Mucosa of descending colon (tissue), 3 donors: ENCODE measurements at regions not wholly inside any gene's neighbourhood (a gene's known extent, or its start where the extent isn't known, plus 50 kb on each side); places are given as distances from the start of the nearest gene placed in this dataset.

Experiments
- ATAC-seq: fragments of 200-7000 bp; cut with Tn5 transposase; one replicate; pipeline ENCODE4 v1.9.1; 2020; ENCODE audit warnings: mild to moderate bottlenecking, moderate library complexity
- DNase-seq, 3 donors: peaks; one replicate each; pipeline ENCODE4 v3.0.0-alpha.2; 2020
- H3K36me3 ChIP-seq: fragments of 200-600 bp; one replicate; pipeline ENCODE4 v1.8.0; 2021; ENCODE audit warnings: low read depth, mild to moderate bottlenecking
- H3K4me1 ChIP-seq: fragments of 200-600 bp; one replicate; pipeline ENCODE4 v1.8.0; 2021; ENCODE audit warnings: low read depth, mild to moderate bottlenecking
- H3K4me3 ChIP-seq: fragments of 200-600 bp; one replicate; pipeline ENCODE4 v1.8.0; 2021; ENCODE audit warnings: mild to moderate bottlenecking
- H3K9me3 ChIP-seq: fragments of 200-600 bp; one replicate; pipeline ENCODE4 v1.8.0; 2021; ENCODE audit warnings: mild to moderate bottlenecking
- CTCF ChIP-seq: fragments of 200-600 bp; IDR thresholded peaks from one replicate; pipeline ENCODE4 v1.8.0; 2022; ENCODE audit warnings: antibody characterized with exemption, mild to moderate bottlenecking
- intact Hi-C, 2 donors: fragments of 100-400 bp; cut with DNase I in 1 of 2; cut with micrococcal nuclease in 1 of 2; formaldehyde crosslinking; loops; one replicate each; pipeline versions ENCODE4 v1.11.0 to v1.11.1; 2022; cut with DNase I, micrococcal nuclease
- donor health status: DM: no; HTN: no; CAD: no; lungs with moderate emphysema.
- donor health status: DM: no; HTN: no; CAD: no.
- donor health status: DM: no; HTN: yes; CAD: no.

GRCh38 chr12:113587720-113588119 lies 116.0 kb upstream of the LHX5 start:
- no peaks in the 10 kb centered on the region for H3K9me3 ChIP-seq
- H3K4me1 ChIP-seq = no peaks in the 10 kb centered on the region
- no peaks in the 10 kb centered on the region for H3K36me3 ChIP-seq
- H3K4me3 ChIP-seq = no peak overlapping the region
- no peak for TF ChIP-seq CTCF
- DNase-seq (no peak), ATAC-seq (no peak)
- intact Hi-C loops = no loop called here

DNA sequence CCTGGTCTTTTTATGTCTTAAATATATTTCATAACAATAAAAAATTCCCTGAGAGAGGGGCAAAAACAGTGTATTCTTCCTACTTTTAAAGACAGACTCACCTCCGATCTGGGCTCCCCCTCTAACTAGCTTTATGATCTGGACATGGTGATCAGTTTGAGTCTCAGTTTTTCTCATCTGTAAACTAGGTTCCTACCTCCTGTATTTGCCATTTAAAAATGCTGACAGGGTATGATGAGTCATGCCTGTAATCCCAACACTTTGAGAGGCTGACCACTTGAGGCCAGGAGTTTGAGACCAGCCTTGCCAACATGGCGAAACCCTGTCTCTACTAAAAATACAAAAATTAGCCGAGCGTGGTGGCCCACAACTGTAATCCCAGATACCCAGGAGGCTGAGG lies 114.8 kb upstream of the LHX5 start:
- TF ChIP-seq CTCF = no peak
- ATAC-seq = no peak
- intact Hi-C loops = no loop called here
- no peaks in the 10 kb centered on the region for H3K4me1 ChIP-seq
- DNase-seq = no peak
- H3K4me3 ChIP-seq = no peak overlapping the region
- no peaks in the 10 kb centered on the region for H3K36me3 ChIP-seq
- H3K9me3 ChIP-seq = no peaks in the 10 kb centered on the region

- intact Hi-C loops = no loop called here
- Histone ChIP-seq H3K9me3 (peaks cover 7% of the 10 kb centered on the region), H3K4me1 (no peaks in the 10 kb centered on the region), H3K4me3 (no peak overlapping the region), H3K36me3 (no peaks in the 10 kb centered on the region)
- DNase-seq = no peak
- ATAC-seq = no peak
- TF ChIP-seq CTCF = no peak
These were observed 111.0 kb upstream of the LHX5 start for GRCh38 chr12:113582521-113583218.

DNA sequence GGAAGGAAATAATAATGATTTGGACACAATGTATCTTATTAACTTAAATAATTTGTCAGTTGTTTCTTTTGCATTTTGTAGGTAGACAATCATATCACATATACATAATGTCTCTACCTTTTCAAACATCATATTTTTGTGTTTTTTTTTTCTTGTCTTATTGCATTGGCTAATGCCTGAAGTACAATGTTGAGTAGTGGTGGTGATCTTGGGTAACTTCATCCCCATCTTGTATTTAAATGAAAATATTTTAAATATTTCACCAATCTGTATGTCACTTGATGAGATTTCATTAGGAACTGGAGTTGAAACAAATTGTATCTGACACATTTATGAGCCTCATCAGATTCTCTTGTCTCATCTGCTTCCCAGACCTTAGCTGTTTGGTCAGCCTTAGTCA lies 109.7 kb upstream of the LHX5 start:
- no peaks in the 10 kb centered on the region for H3K36me3 ChIP-seq
- H3K4me3 ChIP-seq = no peak overlapping the region
- ATAC-seq (no peak), DNase-seq (no peak)
- no peak for TF ChIP-seq CTCF
- no peaks in the 10 kb centered on the region for H3K4me1 ChIP-seq
- peaks cover 7% of the 10 kb centered on the region for H3K9me3 ChIP-seq
- intact Hi-C loops = no loop called here

- no peaks in the 10 kb centered on the region for H3K36me3 ChIP-seq
- no peak overlapping the region for H3K4me3 ChIP-seq
- DNase-seq (no peak), ATAC-seq (no peak)
- no peaks in the 10 kb centered on the region for H3K4me1 ChIP-seq
- intact Hi-C loops = no loop called here
- H3K9me3 ChIP-seq = peaks cover 7% of the 10 kb centered on the region
- TF ChIP-seq CTCF = no peak
These were observed 108.8 kb upstream of the LHX5 start for GRCh38 chr12:113580437-113580836.
